ENCODE measurements at regions not wholly inside any gene's neighbourhood (a gene's known extent, or its start where the extent isn't known, plus 50 kb on each side); places are given as distances from the start of the nearest gene placed in this dataset.
"Not testable (repeated sequence)": the region's sequence is repeated elsewhere in the genome, so short reads cannot be mapped to it uniquely, and the experiment has no call there.

DNA sequence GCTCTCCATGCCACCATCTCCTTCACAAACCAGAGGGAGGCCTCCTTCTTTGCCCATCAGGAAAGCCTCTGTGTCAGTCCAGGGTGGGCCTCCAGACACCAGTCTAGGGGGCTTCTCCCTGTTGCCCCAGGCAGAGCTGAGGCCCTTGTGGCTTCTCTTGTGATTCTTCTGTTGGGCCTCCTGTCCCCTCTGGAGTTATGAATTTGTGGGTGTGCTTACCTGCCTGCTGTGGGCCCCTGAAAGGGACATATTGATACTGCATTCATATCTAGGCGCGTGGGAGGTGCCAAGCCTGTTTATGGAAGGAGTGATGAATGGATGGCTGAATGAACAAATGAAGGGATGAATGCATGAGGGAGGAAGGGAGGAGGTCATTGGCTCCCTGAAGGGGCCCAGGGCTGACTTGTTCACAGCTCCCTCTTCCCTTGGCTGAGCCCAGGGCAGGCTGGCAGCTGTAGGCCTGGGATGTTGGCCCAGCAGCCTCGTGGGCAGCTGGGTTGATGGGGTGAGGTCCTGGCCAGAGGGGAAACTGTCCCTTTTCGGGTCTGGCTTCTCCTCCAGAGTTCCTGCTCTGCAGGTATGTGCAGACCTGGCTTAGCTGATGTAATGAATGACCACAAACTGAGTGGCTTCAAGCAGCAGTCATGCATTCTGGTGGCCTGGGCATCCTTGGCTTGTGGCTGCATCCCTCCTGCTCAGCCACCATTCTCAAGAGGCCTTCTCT lies 195.4 kb downstream of the GOLGA6L6 start:
- no peak for DNase-seq
- peaks cover 87% of the 10 kb centered on the region for H3K9me3 ChIP-seq (ENCODE audit: control insufficient read depth, low read depth, low read length)
- WGBS (ENCODE audit: insufficient coverage, low lambda C conversion rate) = 59% methylated on average over 3 of the region's 4 CpGs

GRCh38 chr15:20345401-20345958 lies 196.1 kb downstream of the GOLGA6L6 start:
- no peak overlapping the region for H3K27ac ChIP-seq (ENCODE audit: low read length)
- peaks cover 3% of the 10 kb centered on the region for H3K27me3 ChIP-seq (ENCODE audit: control insufficient read depth, insufficient read depth, low read length)
- DNase-seq = peak in 1 of 2 donors; percentile 2
- H3K9me3 ChIP-seq (ENCODE audit: control insufficient read depth, low read depth, low read length) = peaks cover 87% of the 10 kb centered on the region
- no CpG with 5 or more reads among the region's 7 CpGs for WGBS (ENCODE audit: insufficient coverage, low lambda C conversion rate)
- no peak overlapping the region for H3K4me3 ChIP-seq (ENCODE audit: low read length)
- H3K4me1 ChIP-seq (ENCODE audit: control insufficient read depth, insufficient read depth, low read length) = no peaks in the 10 kb centered on the region
- no peaks in the 10 kb centered on the region for H3K36me3 ChIP-seq (ENCODE audit: control insufficient read depth, insufficient read depth, low read length)

More for the DNA sequence above, 195.4 kb downstream of the GOLGA6L6 start:
- Histone ChIP-seq H3K27me3 (ENCODE audit: control insufficient read depth, insufficient read depth, low read length) (peaks cover 3% of the 10 kb centered on the region), H3K27ac (ENCODE audit: low read length) (no peak overlapping the region), H3K4me3 (ENCODE audit: low read length) (no peak overlapping the region), H3K4me1 (ENCODE audit: control insufficient read depth, insufficient read depth, low read length) (no peaks in the 10 kb centered on the region), H3K36me3 (ENCODE audit: control insufficient read depth, insufficient read depth, low read length) (no peaks in the 10 kb centered on the region)

DNA sequence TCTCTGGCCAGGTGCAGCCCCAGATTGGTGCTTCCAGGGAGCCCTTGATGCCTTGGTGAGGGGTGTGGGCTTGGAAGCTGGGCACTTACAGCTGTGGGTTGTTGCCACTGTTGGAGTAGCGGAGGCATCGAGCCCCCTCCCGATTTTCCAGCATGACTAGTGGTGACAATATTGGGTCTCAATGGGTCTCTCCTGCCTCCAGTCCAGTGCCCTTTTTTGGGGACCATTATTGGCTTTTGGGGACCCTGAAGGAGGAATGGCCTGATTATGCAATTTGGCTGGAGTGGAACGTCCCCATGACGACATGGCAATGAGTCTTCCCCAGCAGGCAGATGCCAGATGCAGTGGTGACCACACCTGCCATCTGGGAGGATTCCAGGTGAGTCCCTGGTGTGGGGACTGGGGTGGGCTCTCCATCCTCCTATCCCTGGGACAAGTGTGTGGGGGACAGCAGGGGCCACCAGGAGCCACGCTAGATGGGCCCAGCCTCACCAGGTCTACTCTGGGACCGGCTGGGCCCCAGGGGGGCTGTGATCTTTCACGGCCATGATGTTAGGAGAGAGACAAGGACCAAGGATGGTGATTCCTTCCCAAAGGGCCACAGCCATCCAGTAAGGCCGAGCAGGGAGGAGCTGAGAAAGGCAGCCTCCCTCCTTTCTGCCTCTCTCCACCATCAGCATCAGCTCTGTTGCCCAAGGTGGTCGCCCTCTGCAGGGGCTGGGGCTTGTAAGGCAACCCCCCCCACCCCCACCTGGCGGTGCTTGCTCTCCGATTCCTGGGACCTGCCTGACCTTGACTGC lies 196.8 kb downstream of the GOLGA6L6 start:
- 80% methylated on average over 1 of the region's 12 CpGs for WGBS (ENCODE audit: insufficient coverage, low lambda C conversion rate)
- peak in 1 of 2 donors; percentile 1 for DNase-seq
- no peak overlapping the region for H3K27ac ChIP-seq (ENCODE audit: low read length)
- no peak overlapping the region for H3K4me3 ChIP-seq (ENCODE audit: low read length)
- no peaks in the 10 kb centered on the region for H3K4me1 ChIP-seq (ENCODE audit: control insufficient read depth, insufficient read depth, low read length)
- H3K9me3 ChIP-seq (ENCODE audit: control insufficient read depth, low read depth, low read length) = peaks cover 88% of the 10 kb centered on the region
- peaks cover 3% of the 10 kb centered on the region for H3K27me3 ChIP-seq (ENCODE audit: control insufficient read depth, insufficient read depth, low read length)
- no peaks in the 10 kb centered on the region for H3K36me3 ChIP-seq (ENCODE audit: control insufficient read depth, insufficient read depth, low read length)

DNA sequence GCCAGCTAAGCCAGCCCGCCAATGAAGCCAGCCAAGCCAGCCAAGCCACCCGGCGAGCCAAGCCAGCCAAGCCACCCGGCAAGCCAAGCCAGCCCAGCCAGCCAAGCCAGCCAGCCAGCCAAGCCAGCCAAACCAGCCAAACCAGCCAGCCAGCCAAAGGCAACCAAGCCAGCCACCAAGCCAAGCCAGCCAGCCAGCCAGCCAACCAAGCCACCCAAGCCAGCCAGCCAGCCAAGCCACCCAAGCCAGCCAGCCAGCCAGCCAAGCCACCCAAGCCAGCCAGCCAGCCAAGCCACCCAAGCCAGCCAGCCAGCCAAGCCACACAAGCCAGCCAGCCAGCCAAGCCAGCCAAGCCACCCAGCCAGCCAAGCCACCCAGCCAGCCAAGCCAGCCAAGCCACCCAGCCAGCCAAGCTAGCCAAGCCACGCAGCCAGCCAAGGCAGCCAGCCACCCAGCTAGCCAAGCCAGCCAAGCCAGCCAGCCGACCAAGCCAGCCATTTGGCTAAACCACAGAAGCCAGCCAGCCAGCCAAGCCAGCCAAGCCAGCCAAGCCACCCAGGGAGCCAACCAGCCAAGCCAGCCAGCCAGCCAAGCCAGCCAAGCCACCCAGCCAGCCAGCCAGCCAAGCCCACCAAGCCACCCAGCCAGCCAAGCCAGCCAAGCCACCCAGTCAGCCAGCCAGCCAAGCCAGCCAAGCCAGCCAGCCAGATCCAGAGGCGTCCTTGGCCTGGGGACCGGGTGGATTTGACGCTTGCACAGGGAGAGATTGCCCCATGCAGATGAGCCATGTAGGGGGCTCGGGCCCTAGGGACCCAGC lies 198.0 kb downstream of the GOLGA6L6 start:
- DNase-seq = peak in 1 of 2 donors; percentile 0
- peaks cover 80% of the 10 kb centered on the region for H3K9me3 ChIP-seq (ENCODE audit: control insufficient read depth, low read depth, low read length)
- H3K27me3 ChIP-seq (ENCODE audit: control insufficient read depth, insufficient read depth, low read length); H3K36me3 ChIP-seq (ENCODE audit: control insufficient read depth, insufficient read depth, low read length); H3K27ac ChIP-seq (ENCODE audit: low read length); H3K4me3 ChIP-seq (ENCODE audit: low read length); H3K4me1 ChIP-seq (ENCODE audit: control insufficient read depth, insufficient read depth, low read length): not testable (repeated sequence)
- no CpG with 5 or more reads among the region's 10 CpGs for WGBS (ENCODE audit: insufficient coverage, low lambda C conversion rate)

GRCh38 chr15:20342601-20343394 lies 198.8 kb downstream of the GOLGA6L6 start:
- not testable (repeated sequence) for DNase-seq; H3K36me3 ChIP-seq (ENCODE audit: control insufficient read depth, insufficient read depth, low read length); H3K27ac ChIP-seq (ENCODE audit: low read length); H3K4me3 ChIP-seq (ENCODE audit: low read length); H3K27me3 ChIP-seq (ENCODE audit: control insufficient read depth, insufficient read depth, low read length); H3K4me1 ChIP-seq (ENCODE audit: control insufficient read depth, insufficient read depth, low read length)
- WGBS (ENCODE audit: insufficient coverage, low lambda C conversion rate) = no CpG with 5 or more reads among the region's 4 CpGs
- peaks cover 73% of the 10 kb centered on the region for H3K9me3 ChIP-seq (ENCODE audit: control insufficient read depth, low read depth, low read length)

GRCh38 chr15:20341901-20342600 lies 199.5 kb downstream of the GOLGA6L6 start:
- 67% methylated on average over 2 of the region's 5 CpGs for WGBS (ENCODE audit: insufficient coverage, low lambda C conversion rate)
- Histone ChIP-seq H3K4me1 (ENCODE audit: control insufficient read depth, insufficient read depth, low read length) (no peaks in the 10 kb centered on the region), H3K4me3 (ENCODE audit: low read length) (no peak overlapping the region), H3K27me3 (ENCODE audit: control insufficient read depth, insufficient read depth, low read length) (peaks cover 3% of the 10 kb centered on the region), H3K36me3 (ENCODE audit: control insufficient read depth, insufficient read depth, low read length) (no peaks in the 10 kb centered on the region), H3K9me3 (ENCODE audit: control insufficient read depth, low read depth, low read length) (peaks cover 73% of the 10 kb centered on the region), H3K27ac (ENCODE audit: low read length) (no peak overlapping the region)
- no peak for DNase-seq

DNA sequence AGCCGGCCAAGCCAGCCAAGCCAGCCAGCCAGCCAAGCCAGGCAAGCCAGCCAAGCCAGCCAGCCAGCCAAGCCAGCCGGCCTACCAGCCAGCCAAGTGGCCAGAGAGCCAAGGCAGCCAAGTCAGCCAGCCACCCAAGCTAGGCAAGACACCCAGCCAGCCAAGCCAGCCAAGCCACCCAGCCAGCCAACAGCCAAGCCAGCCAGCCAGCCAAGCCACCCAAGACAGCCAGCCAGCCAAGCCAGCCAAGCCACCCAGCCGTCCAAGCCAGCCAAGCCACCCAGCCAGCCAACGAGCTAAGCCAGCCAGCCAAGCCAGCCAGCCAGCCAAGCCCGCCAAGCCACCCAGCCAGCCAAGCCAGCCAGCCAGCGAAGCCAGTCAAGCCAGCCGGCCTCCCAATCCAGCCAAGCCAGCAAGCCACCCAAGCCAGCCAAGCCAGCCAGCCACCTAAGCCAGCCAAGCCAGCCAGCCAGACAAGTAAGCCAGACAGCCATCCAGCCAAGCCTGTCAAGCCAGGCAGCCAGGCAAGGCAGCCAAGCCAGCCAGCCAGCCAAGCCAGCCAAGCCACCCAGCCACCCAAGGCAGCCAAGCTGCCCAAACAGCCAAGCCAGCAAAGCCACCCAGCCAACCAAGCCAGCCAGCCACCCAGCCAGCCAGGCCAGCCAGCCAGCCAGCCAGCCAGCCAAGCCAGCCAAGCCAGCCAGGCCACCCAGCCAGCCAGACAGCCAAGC lies 200.5 kb downstream of the GOLGA6L6 start:
- peaks cover 3% of the 10 kb centered on the region for H3K27me3 ChIP-seq (ENCODE audit: control insufficient read depth, insufficient read depth, low read length)
- H3K9me3 ChIP-seq (ENCODE audit: control insufficient read depth, low read depth, low read length) = peaks cover 68% of the 10 kb centered on the region
- no peak for DNase-seq
- no peak overlapping the region for H3K27ac ChIP-seq (ENCODE audit: low read length)
- no peaks in the 10 kb centered on the region for H3K36me3 ChIP-seq (ENCODE audit: control insufficient read depth, insufficient read depth, low read length)
- no peaks in the 10 kb centered on the region for H3K4me1 ChIP-seq (ENCODE audit: control insufficient read depth, insufficient read depth, low read length)
- H3K4me3 ChIP-seq (ENCODE audit: low read length) = no peak overlapping the region
- WGBS (ENCODE audit: insufficient coverage, low lambda C conversion rate) = 86% methylated on average over 3 of the region's 7 CpGs

DNA sequence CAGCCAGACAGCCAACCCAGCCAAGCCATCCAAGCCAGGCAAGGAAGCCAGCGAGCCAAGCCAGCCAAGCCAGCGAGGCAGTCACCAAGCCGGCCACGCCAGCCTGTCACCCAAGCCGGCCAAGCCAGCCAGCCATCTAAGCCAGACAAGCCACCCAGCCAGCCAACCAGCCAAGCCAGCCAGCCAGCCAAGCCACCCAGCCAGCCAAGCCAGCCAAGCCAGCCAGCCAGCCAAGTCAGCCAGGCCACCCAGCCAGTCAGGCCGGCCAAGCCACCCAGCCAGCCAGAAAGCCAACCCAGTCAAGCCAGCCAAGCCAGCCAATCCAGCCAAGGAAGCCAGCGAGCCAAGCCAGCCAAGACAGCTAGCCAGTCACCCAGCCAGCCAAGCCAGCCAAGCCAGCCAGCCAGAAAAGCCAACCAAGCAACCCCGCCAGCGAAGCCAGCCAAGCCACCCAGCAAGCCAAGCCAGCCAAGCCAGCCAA lies 201.2 kb downstream of the GOLGA6L6 start:
- no peaks in the 10 kb centered on the region for H3K4me1 ChIP-seq (ENCODE audit: control insufficient read depth, insufficient read depth, low read length)
- WGBS (ENCODE audit: insufficient coverage, low lambda C conversion rate) = 95% methylated on average over 6 of the region's 9 CpGs
- no peak for DNase-seq
- H3K27me3 ChIP-seq (ENCODE audit: control insufficient read depth, insufficient read depth, low read length) = peaks cover 3% of the 10 kb centered on the region
- H3K4me3 ChIP-seq (ENCODE audit: low read length) = no peak overlapping the region
- no peaks in the 10 kb centered on the region for H3K36me3 ChIP-seq (ENCODE audit: control insufficient read depth, insufficient read depth, low read length)
- H3K9me3 ChIP-seq (ENCODE audit: control insufficient read depth, low read depth, low read length) = peaks cover 61% of the 10 kb centered on the region
- no peak overlapping the region for H3K27ac ChIP-seq (ENCODE audit: low read length)

Measured in large intestine (tissue), 3 donors.